HS-5 (cell line): ENCODE measurements at regions not wholly inside any gene's neighbourhood (a gene's known extent, or its start where the extent isn't known, plus 50 kb on each side); places are given as distances from the start of the nearest gene placed in this dataset.
"Not testable (repeated sequence)": the region's sequence is repeated elsewhere in the genome, so short reads cannot be mapped to it uniquely, and the experiment has no call there.

Experiments
- DNase-seq: peaks from one replicate; pipeline ENCODE4 v3.0.0-alpha.2; 2012; ENCODE audit warnings: low read depth

DNA sequence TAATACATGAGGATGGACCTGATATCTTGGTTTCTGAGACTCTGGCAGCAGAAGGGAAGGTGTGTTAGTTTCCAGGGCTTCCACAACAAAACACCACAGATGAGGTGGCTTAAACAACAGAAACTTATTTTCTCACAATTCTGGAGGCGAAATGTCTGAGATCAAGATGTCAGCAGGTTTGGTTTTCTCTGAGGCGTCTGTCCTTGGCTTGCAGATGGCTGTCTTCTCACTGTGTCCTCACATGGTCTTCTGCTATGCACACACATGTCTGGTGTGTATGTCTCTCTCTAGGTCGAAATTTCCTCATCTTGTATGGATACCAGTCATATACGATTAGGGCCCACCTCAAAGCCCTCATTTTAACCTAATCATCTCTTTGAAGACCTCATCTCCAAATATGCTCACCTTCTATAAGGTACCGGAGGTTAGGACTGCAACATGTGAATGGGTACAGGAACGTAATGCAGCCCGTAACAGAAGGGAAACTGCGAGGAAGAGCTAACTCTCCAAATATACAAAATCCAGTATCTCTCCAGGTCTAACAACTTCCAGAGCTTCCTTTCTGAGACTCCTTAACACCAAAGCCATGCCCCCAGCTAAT is 139.8 kb upstream of the SMARCA2 start:
- DNase-seq = no peak

DNA sequence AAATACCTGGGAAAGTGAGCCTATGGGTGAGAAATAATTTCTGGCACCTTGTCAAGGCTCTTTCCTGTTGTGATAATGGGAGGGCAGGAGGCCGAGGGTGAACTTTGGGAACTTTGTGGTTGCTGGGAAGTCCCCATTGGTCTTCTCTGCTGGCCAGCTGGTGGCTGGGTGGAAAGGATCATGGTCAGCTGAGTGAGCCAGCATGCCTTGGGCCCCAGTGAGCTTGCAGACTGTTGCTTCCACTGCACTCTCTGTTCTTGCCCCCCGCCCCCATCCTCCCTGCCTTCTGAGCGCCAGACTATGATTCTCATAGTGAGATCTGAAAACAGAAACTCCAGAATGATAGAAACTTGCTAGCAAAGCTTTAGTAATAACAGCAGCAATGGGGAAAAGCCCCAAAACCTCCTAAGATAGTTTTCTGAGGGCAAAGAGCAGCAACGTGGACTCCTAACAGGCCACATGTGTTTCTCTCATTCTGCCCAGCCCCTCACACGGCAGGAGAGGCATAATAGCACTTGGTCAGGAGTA is 139.2 kb upstream of the SMARCA2 start:
- no peak for DNase-seq

DNA sequence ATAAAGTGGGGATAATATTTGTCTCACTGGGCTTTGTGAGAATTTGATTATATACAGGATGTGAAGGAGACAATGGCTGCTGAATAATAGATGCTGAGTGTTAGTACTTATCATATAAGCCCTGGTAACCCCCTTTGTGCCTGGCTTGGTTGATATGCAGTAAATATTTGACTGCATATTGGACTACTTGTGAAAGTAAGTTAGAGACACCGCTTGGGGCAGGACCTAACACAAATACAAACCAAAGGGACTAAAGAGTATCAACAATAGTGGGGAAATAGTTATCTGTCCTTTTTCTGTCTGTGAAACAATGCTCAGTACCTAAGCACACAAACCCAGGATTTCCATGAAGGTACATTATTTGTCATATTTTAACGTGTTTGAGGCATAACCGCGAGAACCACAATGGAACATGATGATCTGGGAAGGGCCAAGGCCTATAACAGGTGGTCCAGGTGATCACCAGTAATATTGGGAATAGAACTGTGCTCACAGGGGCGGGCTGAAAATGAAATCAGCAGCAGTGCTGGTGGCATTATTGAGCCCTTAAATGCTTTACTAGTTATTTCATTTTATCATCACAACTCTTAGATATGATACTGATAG is 138.2 kb upstream of the SMARCA2 start:
- no peak for DNase-seq

DNA sequence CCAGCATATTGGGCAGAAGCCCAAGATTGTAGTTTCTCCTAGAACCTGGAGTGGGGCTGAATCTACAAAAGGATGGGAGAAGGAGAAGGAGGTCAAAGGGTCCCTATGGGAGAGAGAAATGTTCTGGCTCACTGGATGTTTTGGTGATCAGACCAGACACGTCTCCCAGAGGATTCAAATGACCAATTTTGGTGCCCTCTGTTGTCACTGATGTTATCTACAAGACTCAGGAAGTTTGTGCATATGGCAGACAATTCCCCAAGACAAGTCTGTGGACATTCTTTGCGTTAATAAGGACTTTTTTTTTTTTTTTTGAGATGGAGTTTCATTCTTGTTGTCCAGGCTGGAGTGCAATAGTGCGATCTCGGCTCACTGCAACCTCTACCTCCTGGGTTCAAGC is 137.2 kb upstream of the SMARCA2 start:
- DNase-seq = no peak

DNA sequence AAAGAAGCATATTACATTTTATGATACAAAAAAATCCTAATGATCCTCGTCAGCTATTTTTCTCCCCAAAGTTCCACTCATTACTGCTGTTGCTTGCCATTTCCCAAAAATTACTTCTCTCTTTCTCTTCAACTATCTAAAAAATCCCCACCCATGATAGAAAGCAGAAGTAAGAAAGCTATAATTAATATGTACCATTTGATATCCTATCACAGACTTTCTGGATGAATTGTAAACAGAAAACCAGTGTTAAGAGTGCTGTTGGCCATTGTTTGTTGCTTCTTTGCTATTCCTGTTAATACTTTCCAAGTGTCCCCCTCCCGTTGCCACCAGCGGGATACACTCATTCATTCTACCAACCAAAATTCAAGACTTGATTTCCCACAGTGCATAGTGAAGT is 136.3 kb upstream of the SMARCA2 start:
- DNase-seq = no peak

DNA sequence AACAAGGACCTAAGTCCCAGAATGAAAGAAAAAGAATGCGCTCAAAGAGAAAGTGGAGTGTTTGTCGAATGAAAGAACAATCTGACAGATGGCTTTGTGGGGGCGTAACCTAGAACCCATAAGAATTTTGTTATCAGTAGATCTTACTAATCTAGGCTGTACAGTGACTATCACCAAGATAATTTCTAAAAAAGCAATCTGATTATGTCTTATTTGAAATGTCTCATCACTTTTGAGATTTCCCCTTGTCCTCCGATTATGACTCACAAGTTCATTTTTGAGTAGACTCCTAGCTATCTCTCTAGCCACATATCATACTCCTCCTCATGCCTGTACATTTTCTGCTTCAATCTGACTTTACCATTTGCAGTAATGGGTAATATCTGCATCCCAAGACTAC is 135.6 kb upstream of the SMARCA2 start:
- no peak for DNase-seq

DNA sequence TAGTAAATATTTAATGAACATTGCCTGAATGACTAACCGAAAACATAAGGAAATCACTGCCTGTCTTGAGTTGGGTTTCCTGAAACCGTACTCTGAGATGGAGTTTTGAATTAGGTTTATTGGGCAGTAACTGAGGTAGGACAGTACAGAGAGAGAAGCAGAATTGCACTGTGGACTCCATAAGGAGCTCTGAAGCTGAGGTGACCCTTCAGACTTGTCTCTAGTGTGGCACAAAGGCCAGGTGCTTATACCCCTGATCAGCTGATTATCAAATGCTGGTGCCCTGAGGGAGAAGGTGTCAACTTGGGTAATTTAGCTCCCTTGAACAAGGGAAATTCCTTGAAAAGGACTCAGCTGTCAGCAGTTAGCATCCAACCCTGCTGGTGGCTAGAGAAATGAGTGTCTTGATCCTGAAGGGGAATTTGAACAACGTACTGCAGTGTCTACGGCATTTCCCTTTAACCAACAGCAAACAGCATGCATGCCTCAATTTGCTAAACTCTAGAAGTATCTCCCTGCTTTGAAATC is 135.0 kb upstream of the SMARCA2 start:
- DNase-seq = no peak

DNA sequence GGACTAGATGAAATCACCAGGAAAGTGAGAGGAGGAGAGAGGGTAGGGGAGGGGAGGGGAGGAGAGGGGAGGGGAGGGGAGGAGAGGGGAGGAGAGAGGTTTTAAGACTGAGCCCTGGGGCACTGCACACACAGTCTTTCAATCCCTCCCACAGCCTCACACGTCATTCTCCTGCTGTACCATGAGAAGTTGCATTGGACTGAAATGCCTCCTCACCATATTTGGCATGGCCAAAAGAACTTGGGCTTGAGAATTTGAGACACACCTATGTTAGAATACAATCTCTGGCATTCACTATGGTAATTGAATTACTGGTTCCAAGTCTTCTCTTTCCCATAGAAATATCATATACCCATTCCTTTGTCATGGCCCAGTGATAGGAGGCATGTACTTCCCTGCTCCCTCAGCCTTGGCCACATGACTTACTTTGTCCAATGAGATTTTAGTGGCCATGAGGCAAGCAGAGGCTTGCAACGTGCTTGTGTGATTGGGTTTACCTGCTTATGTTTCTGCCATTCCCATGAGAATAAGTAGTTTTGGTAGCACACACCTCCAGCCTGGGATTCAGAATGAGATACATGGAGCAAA is 133.3 kb upstream of the SMARCA2 start:
- DNase-seq = no peak

DNA sequence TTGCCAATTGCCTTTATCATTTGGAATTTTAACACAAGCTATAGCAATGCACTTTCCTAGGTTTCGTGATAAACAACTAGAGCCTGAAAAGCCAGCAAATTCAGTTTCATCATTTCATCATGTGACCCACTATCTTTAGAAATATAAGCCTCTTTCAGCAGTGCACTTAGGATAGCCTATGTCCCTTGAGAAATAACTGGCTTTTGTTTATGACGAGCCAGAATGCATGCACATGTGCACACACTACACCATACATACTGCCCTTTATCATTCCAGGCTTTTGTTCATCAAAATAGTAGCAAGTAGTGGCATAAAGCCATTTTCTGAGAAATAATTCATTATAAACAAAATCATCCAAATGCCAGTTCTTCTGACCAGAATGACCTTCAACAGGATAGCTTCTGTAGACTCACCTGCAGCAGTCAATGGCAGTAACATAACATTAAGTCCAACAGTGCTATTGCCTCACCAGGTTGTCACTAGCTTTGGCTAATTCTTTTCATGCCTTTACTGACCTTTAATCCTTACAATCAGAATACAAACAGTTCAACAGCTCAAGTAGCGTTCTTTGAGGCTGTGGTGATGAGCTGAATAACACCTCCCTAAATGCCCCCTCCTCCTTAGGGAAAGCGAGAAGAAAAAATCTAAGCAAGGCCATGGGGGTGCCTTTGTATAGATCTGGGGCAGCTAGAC is 132.3 kb upstream of the SMARCA2 start:
- no peak for DNase-seq

DNA sequence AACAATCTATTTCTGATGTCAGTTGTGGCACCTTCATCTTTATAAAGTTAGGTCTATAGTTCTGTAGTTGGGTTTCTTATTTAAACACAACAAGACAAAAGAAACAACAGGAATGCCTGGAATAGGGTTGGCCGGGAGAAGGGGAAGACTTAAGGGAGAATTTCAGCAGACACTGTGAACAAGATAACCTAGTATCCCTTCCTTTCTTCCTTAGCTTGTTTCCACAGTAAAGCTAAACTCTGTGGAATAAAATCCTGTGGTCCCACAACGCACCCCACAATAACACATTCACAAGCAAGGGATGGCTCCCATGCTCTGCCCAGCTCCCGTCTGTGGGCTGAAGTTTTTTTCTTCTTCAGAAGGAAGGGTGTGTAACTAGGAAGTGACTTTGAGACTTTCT is 124.9 kb upstream of the SMARCA2 start:
- no peak for DNase-seq

DNA sequence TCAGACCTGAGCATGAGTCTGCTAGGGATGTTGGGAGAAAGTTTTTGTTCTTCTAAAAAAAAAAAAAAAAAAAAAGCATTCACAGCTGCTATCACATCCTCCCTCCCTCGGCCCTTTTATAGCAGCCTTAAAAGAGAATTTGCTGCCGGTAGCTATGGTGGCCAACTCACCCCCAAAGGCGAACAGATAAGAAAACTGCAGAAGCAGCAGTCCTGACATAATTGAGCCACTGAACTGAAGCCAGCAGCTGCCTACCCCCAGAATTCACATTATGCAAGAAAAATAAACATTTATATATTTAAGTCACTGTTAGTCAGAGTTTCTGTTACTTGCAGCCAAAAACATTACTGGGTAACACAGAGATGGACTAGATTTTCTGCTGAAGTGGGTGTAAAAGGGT is 124.3 kb upstream of the SMARCA2 start:
- no peak for DNase-seq

DNA sequence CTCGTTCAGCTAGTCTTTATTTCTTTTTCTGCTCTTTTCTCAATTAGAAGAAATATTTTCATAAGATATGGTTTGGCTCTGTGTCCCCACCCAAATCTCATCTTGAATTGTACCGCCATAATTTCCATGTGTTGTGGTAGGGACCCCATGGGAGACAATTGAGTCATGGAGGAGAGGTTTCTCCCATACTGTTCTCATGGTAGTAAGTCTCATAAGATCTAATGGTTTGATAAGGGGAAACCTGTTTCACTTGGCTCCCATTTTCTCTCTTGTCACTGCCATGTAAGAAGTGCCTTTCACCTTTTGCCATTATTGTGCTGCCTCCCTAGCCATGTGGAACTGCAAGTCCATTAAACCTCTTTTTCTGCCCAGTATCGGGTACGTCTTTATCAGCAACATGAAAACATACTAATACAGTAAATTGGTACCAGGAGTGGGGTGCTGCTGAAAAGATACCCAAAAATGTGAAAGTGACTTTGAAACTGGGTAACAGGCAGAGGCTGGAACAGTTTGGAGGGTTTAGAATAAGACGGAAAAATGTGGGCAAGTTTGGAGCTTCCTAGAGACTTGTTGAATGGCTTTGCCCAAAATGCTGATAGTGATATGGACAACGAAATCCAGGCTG is 112.0 kb upstream of the SMARCA2 start:
- not testable (repeated sequence) for DNase-seq

DNA sequence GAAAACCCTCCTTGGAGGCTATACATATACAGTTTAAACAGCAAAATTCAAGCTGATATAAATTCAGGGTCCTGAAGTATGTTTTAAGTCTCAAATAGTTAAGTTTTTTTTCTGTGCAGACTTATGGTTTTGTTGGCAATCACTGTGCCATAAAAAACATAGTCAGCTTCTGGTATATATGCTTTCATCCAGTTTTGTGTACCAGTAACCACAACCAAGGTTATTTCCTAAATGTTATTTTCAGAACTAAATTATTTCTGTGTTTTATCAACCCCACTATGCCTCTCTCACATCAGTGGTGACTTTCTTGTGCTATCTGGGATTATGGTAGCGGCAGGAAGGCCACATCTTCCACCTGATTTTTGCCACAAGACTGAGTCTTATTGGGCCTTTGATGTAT is 107.7 kb upstream of the SMARCA2 start:
- DNase-seq = no peak

DNA sequence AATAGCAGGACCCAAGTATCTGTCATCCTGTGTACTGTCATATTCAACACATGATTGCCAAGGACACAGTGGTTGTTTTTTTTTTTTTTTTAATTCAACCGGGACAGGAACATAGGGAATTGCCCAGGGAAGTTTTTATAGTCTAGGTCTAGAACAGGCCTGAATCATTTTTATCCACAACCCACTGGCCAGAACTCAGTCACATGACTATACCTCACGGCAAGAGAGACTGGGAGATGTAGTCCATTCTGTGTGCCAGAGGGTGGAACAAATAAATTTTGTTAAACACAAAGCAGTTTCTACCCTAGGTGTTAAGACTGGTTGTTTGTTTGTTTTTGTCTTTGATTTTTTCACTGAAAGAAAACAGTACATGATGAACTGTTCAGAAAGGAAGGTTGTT is 105.8 kb upstream of the SMARCA2 start:
- no peak for DNase-seq

DNA sequence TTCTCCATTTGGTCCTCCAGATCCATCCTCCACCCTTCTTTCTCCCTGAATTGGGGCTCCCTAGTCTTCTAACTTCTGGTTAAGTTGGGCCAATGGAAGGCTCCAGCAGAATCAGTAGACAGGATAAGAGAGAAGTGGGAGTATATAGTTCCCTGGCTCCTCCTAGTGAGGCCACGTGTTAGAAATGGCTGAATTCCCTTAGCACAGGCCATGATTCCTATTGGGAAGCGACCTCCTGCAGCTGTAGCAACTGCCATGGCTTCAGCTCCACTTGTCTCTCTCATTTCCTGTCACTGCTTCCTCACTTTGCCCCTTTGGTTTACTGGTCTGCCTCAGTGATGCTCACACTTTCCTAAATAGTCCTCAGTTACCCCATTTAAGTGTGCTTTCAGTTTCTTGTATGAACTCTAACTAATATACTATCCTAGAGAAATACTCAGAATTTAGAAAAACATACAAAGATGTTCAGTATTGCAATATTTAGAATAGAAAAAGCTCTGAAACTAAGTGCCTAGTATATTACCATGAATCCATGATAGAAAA is 104.8 kb upstream of the SMARCA2 start:
- no peak for DNase-seq

DNA sequence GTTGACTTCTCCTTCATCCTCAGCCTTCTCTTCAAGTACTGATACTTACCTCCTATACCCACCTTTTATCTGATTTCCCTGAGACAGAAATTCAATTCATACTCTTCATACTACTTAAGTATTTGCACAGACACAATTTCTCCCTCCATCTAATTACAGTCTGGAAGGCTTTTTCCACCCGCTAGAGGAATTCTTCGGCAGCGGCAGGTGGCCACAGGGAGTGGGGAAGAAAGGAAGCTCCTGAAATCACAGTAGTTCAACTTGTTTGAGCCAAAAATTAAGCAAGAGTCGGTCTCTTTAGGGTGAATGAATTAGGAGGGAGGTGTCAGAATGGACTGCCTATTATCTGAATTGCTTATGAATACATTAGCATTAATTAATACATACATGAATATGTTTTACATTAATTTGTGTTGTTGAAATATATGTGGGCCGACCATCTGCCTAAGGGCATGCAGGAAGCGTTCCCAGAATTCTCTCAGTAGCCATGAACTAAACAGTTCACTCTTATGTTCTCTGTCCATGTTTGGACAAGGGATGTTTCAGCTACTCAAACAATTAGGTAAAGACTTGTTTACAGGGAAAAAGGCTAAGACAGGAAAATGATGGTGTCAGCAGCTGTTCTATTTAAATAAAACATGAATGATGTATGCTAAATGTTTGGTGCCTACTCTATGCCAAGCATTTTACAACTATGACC is 101.4 kb upstream of the SMARCA2 start:
- DNase-seq = no peak

DNA sequence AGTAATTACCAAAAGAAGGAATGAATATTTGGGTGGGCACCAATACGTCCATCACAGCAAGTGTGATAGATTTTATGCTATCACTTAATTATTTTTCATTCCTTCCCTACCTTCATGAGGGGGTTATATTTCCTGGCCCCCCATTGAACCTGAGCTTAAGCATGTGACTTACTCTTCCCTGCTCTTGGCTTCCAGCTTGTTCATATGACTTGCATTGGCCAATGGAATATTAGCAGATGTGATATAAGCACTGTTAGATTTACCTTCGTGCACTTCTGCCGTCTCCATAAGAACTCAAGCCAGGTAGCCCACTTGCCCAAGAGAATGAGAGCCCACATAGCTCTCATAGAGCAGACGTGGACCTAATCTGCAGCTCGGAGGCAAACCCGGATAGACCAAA is 99.1 kb upstream of the SMARCA2 start:
- no peak for DNase-seq

DNA sequence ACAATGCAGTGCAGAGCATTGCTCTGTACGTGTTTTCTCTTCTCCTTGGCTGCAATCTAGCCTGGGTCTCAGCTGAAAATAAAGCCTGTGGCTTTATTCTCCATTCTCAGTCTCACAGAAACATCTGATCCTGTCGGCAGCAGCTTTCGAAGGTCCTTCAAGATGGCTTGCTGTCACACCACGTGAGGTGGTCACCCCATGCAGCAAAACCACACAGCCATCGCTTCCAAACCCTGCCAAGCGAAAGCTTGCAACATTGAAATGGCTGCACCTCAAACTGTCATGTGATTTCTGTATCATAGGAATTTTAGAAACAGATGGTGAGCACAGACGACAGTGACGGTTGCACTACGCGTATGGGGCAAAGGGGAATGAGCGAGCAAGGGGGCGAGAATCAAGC is 98.5 kb upstream of the SMARCA2 start:
- no peak for DNase-seq

DNA sequence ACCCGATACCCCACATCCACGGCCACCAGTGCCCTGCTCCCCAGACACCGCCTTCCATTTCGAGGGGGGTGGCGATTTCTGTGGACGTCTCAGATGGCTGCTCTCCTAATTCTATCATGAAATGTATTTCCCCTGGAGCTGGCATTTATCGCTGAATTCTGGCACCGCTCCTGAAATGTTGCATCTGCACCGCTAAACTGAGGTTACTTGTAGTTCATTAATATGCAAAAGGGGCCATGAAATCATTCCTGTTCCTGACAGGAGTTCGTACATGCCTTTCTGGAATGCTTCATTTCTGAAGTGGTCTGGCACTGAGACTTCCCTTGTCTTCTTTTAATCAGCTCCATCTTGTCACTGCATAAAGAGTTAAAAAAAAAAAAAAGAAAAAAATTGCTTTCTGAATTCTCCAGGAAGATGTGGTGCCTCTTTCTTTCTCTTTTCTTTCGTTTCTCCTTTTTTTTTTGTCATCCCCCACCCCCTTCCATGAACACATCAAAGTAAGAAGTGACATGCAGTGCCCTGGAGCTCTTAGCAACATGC is 97.7 kb upstream of the SMARCA2 start:
- DNase-seq = no peak

DNA sequence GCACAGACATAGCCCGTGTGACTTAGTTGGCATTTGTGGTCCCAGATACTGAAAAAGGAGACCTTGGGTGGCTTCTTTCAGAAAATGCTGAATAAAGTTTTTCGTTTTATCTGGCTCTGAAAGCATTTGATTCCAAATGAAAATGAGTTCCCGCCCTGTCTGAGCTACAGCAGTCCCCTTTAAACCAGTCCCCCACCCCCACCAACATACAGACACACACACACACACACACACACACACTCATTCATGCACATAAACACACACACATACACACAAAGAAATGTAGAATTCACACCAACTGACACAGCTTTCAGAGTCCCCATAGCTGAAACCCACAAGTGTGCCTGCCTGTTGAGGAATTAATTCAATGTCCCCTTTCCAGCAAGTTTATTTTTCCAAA is 97.0 kb upstream of the SMARCA2 start:
- no peak for DNase-seq

DNA sequence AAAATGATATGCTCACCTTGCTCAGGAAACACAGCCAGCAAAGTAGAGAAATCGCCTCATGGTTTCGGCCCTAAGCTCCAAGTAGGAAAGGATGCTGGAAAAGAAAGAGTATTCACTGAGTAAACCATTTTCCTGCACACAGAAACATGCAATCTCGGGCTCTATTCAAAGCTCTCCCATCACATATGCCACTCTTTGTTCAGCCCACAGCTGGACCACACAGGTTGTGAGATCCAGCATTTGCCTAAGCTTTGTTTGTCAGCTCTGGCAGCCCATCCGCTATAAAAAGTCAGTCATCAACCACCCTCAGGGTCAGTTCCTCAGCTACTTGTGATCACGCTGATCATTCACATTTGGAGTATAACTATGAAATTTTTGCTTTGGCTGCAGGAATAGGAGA is 96.5 kb upstream of the SMARCA2 start:
- DNase-seq = no peak
